PC-3 (cell line): ENCODE measurements at regions not wholly inside any gene's neighbourhood (a gene's known extent, or its start where the extent isn't known, plus 50 kb on each side); places are given as distances from the start of the nearest gene placed in this dataset.
"Not testable (repeated sequence)": the region's sequence is repeated elsewhere in the genome, so short reads cannot be mapped to it uniquely, and the experiment has no call there.

Experiments
- ATAC-seq: fragments of 200-7000 bp; cut with Tn5 transposase; 2 replicates; pipeline ENCODE4 v1.9.1; 2020; ENCODE audit warnings: mild to moderate bottlenecking, moderate library complexity
- BruUV-seq: library from RNA; stranded (reverse); fragments of 400-500 nt; replicated peaks from 2 replicates; lab custom pipeline; 2021; lab: Mats Ljungman, UMichigan
- CTCF ChIA-PET: fragments of 300-600 bp; sonication (Branson Sonifier 250); formaldehyde crosslinking; loops from one replicate; lab custom pipeline; 2022; ENCODE audit warnings: antibody characterized with exemption; lab: Charles Lee
- POLR2A ChIA-PET: fragments of 300-600 bp; sonication (Branson Sonifier 250); formaldehyde crosslinking; loops from one replicate; lab custom pipeline; 2022; ENCODE audit warnings: antibody characterized with exemption; ENCODE audit not compliant: unreplicated experiment; lab: Charles Lee
- DNase-seq: peaks from one replicate; pipeline ENCODE4 v3.0.0-alpha.2; 2015
- H2AFZ ChIP-seq: fragments of 300-600 bp; sonication (generic); 2 replicates; pipeline ENCODE4 v1.6.0; 2016; ENCODE audit warnings: antibody characterized with exemption, low read length
- H3F3A ChIP-seq: fragments of 300-600 bp; sonication (generic); one replicate; pipeline ENCODE4 v1.6.0; 2017; ENCODE audit warnings: antibody characterized with exemption, low read length, control low read depth, mild to moderate bottlenecking; ENCODE audit not compliant: unreplicated experiment
- H3K27ac ChIP-seq: fragments of 300-600 bp; sonication (generic); 2 replicates; pipeline ENCODE4 v1.5.1; 2016; ENCODE audit warnings: mild to moderate bottlenecking, low read length
- H3K27me3 ChIP-seq: fragments of 300-600 bp; sonication (generic); 2 replicates; pipeline ENCODE4 v1.6.1; 2016; ENCODE audit warnings: low read length, mixed read lengths
- H3K36me3 ChIP-seq: fragments of 300-600 bp; sonication (generic); 2 replicates; pipeline ENCODE4 v1.6.1; 2016; ENCODE audit warnings: low read depth, mixed run types, low read length, mixed read lengths
- H3K4me1 ChIP-seq: fragments of 300-600 bp; sonication (generic); 2 replicates; pipeline ENCODE4 v1.5.1; 2016; ENCODE audit warnings: low read length; ENCODE audit not compliant: insufficient read depth
- H3K4me2 ChIP-seq: fragments of 300-600 bp; sonication (generic); 2 replicates; pipeline ENCODE4 v1.6.0; 2016; ENCODE audit warnings: low read length
- H3K4me3 ChIP-seq: fragments of 300-600 bp; sonication (generic); 2 replicates; pipeline ENCODE4 v1.5.1; 2016; ENCODE audit warnings: mild to moderate bottlenecking, low read length, mixed read lengths
- H3K79me2 ChIP-seq: fragments of 300-600 bp; sonication (generic); 2 replicates; pipeline ENCODE4 v1.6.1; 2017; ENCODE audit warnings: low read length, mixed read lengths
- H3K9ac ChIP-seq: fragments of 300-600 bp; sonication (generic); 2 replicates; pipeline ENCODE4 v1.6.0; 2016; ENCODE audit warnings: mild to moderate bottlenecking, low read length
- H3K9me2 ChIP-seq: fragments of 300-600 bp; sonication (generic); replicated peaks from 2 replicates; pipeline ENCODE4 v1.6.1; 2016; ENCODE audit warnings: mixed run types, low read length, mixed read lengths
- H3K9me3 ChIP-seq: fragments of 300-600 bp; sonication (generic); 2 replicates; pipeline ENCODE4 v1.6.1; 2016; ENCODE audit warnings: low read length, mixed read lengths
- H4K20me1 ChIP-seq: fragments of 300-600 bp; sonication (generic); 2 replicates; pipeline ENCODE4 v1.6.1; 2016; ENCODE audit warnings: low read length, mixed read lengths
- CTCF ChIP-seq: fragments of 300-600 bp; sonication (generic); conservative IDR thresholded peaks from 2 replicates; pipeline ENCODE4 v1.5.1; 2017; ENCODE audit warnings: antibody characterized with exemption, low read depth, mild to moderate bottlenecking, low read length
- EZH2 ChIP-seq: fragments of 300-600 bp; sonication (generic); IDR thresholded peaks from one replicate; pipeline ENCODE4 v1.6.1; 2017; ENCODE audit warnings: antibody characterized with exemption, mild to moderate bottlenecking, low read length; ENCODE audit not compliant: unreplicated experiment
- EZH2phosphoT487 ChIP-seq: fragments of 300-600 bp; sonication (generic); IDR thresholded peaks from 2 replicates; pipeline ENCODE4 v1.6.1; 2018; ENCODE audit warnings: mild to moderate bottlenecking, antibody characterized with exemption, low read length, borderline replicate concordance
- intact Hi-C: fragments of 100-400 bp; cut with micrococcal nuclease; formaldehyde crosslinking; loops from 2 replicates; pipeline ENCODE4 v1.9.0; 2023

DNA sequence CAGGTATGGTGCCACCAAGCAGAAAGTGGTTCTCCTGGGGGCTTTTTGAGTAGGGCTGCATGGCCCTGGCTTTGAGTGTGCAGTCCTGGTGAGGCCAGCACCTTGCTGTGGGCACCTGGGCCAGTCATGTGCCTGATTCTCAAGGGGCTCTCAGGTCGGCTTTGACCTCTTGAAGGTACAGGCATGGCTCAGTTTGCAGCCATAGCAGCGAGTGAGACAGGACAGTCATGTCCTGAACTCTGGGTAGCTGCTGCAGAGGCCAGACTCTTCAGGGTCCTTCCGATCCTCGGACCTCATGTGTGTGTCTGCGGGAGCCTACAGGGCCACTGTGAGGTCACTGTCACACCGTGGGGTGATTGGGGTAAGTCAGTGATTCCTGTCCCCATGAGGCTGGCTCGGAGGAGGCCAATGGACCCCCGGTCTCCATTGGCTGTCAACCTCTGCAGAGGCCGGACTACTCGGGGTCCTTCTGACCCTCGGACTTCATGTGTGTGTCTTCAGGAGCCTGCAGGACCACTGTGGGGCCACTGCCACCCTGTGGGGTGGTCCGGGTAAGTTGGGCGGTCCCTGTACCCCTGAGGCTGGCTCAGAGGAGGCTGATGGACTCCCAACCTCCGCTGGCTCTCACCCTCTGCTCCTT lies 95.2 kb upstream of the C1orf174 start:
- H3K4me1 ChIP-seq: no peaks in the 10 kb centered on the region
- no peak overlapping the region for H3K4me2 ChIP-seq
- H3K9me3 ChIP-seq: no peaks in the 10 kb centered on the region
- ChIA-PET POLR2A (no interaction called here), CTCF (no interaction called here)
- no peaks in the 10 kb centered on the region for H4K20me1 ChIP-seq
- ATAC-seq (no peak), DNase-seq (no peak)
- TF ChIP-seq EZH2: no peak
- no peak for TF ChIP-seq EZH2phosphoT487
- no peak for TF ChIP-seq CTCF
- H3K27ac ChIP-seq: no peak overlapping the region
- H3F3A ChIP-seq: no peaks in the 10 kb centered on the region
- H3K79me2 ChIP-seq: no peaks in the 10 kb centered on the region
- no peak overlapping the region for H3K9ac ChIP-seq
- H3K9me2 ChIP-seq: no peaks in the 10 kb centered on the region
- intact Hi-C loops: no loop called here
- BruUV-seq: no TSS peak
- peaks cover 77% of the 10 kb centered on the region for H3K27me3 ChIP-seq
- no peak overlapping the region for H3K4me3 ChIP-seq
- H2AFZ ChIP-seq: no peak overlapping the region
- no peaks in the 10 kb centered on the region for H3K36me3 ChIP-seq

- Histone ChIP-seq H4K20me1 (no peaks in the 10 kb centered on the region), H3K36me3 (no peaks in the 10 kb centered on the region), H3F3A (no peaks in the 10 kb centered on the region), H3K79me2 (no peaks in the 10 kb centered on the region), H3K27me3 (peaks cover 95% of the 10 kb centered on the region), H3K9me3 (no peaks in the 10 kb centered on the region), H3K4me1 (no peaks in the 10 kb centered on the region), H3K9me2 (no peaks in the 10 kb centered on the region), H3K4me3 (no peak overlapping the region), H3K27ac (no peak overlapping the region), H2AFZ (no peak overlapping the region), H3K4me2 (no peak overlapping the region), H3K9ac (no peak overlapping the region)
- DNase-seq (no peak), ATAC-seq (no peak)
- intact Hi-C loops: no loop called here
- no TSS peak for BruUV-seq
- POLR2A ChIA-PET: no interaction called here
- no peak for TF ChIP-seq CTCF
- TF ChIP-seq EZH2phosphoT487: no peak
- TF ChIP-seq EZH2: no peak
- CTCF ChIA-PET: no interaction called here
Observed at GRCh38 chr1:3996846-3997705, 97.0 kb upstream of the C1orf174 start.

DNA sequence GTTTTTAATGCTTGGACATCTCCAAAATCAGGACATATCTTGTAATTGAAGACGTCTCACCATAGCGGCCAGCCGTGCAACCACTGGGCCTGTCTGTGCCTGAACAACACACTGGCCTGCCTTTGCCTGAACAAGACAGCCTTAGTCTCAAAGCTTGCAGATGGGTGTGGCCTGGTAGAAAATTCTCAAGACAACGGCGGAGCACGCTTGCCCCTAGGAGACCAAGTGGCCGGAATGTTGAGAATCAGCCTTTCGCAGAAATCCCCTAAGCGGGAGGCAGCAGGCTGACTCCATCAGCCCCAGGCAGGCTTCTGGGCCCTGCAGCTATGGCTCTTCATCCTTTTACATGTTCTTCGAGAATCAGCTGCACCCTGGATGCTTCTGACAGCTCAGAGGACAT lies 98.0 kb upstream of the C1orf174 start:
- H3K9me2 ChIP-seq: no peaks in the 10 kb centered on the region
- no peak overlapping the region for H2AFZ ChIP-seq
- no TSS peak for BruUV-seq
- POLR2A ChIA-PET: no interaction called here
- intact Hi-C loops: no loop called here
- no peaks in the 10 kb centered on the region for H3K79me2 ChIP-seq
- ATAC-seq: no peak
- no peaks in the 10 kb centered on the region for H3K9me3 ChIP-seq
- no peak for TF ChIP-seq EZH2
- TF ChIP-seq EZH2phosphoT487: no peak
- no peak for TF ChIP-seq CTCF
- H3K36me3 ChIP-seq: no peaks in the 10 kb centered on the region
- no peaks in the 10 kb centered on the region for H3F3A ChIP-seq
- H3K27ac ChIP-seq: no peak overlapping the region
- H3K4me2 ChIP-seq: no peak overlapping the region
- H3K27me3 ChIP-seq: peaks cover 95% of the 10 kb centered on the region
- no peak for DNase-seq
- no peak overlapping the region for H3K9ac ChIP-seq
- H4K20me1 ChIP-seq: no peaks in the 10 kb centered on the region
- H3K4me1 ChIP-seq: no peaks in the 10 kb centered on the region
- no peak overlapping the region for H3K4me3 ChIP-seq
- CTCF ChIA-PET: no interaction called here

- H3K9me3 ChIP-seq: not testable (repeated sequence)
Observed at GRCh38 chr1:3999514-3999913, 99.4 kb upstream of the C1orf174 start.

More at GRCh38 chr1:3999514-3999913, 99.4 kb upstream of the C1orf174 start:
- H3F3A ChIP-seq, ATAC-seq, H3K27ac ChIP-seq, intact Hi-C loops, CTCF ChIA-PET, H3K4me2 ChIP-seq, H2AFZ ChIP-seq, DNase-seq, H3K4me3 ChIP-seq, H3K4me1 ChIP-seq, H3K9ac ChIP-seq, H3K79me2 ChIP-seq, H4K20me1 ChIP-seq, BruUV-seq, H3K9me2 ChIP-seq, POLR2A ChIA-PET, H3K36me3 ChIP-seq: not testable (repeated sequence)
- H3K27me3 ChIP-seq: peaks cover 95% of the 10 kb centered on the region
